Suprapubic skin (tissue), 4 donors: ENCODE measurements at regions not wholly inside any gene's neighbourhood (a gene's known extent, or its start where the extent isn't known, plus 50 kb on each side); places are given as distances from the start of the nearest gene placed in this dataset.

Experiments
- DNase-seq, 2 donors: peaks; one replicate each; pipeline ENCODE4 v3.0.0-alpha.2; 2019; ENCODE audit warnings: low spot score in 2 of 2
- H3K27ac ChIP-seq: fragments of 200-600 bp; sonication (generic); one replicate; pipeline ENCODE4 v1.5.1; 2019
- H3K27me3 ChIP-seq: fragments of 200-600 bp; sonication (generic); one replicate; pipeline ENCODE4 v1.5.1; 2019
- H3K36me3 ChIP-seq: fragments of 200-600 bp; sonication (generic); one replicate; pipeline ENCODE4 v1.5.1; 2019
- H3K4me1 ChIP-seq: fragments of 200-600 bp; sonication (generic); one replicate; pipeline ENCODE4 v1.5.1; 2019
- H3K4me3 ChIP-seq: fragments of 200-600 bp; sonication (generic); one replicate; pipeline ENCODE4 v1.5.1; 2019; ENCODE audit warnings: mild to moderate bottlenecking
- H3K9me3 ChIP-seq: fragments of 200-600 bp; sonication (generic); one replicate; pipeline ENCODE4 v1.5.1; 2019
- CTCF ChIP-seq, 2 donors: fragments of 200-600 bp in 1 of 2; fragments of 450-650 bp in 1 of 2; sonication (generic) in 1 of 2; IDR thresholded peaks; one replicate each; pipeline ENCODE4 v1.5.1; 2016 to 2019; ENCODE audit warnings: antibody characterized with exemption in 2 of 2, mild to moderate bottlenecking in 1 of 2, moderate library complexity in 1 of 2
- EP300 ChIP-seq: sonication (generic); formaldehyde crosslinking; IDR thresholded peaks from one replicate; pipeline ENCODE4 v1.6.1; 2017; ENCODE audit warnings: antibody characterized with exemption
- POLR2A ChIP-seq, 2 donors: fragments of 450-650 bp; IDR thresholded peaks; one replicate each; pipeline ENCODE4 v1.6.1; 2017; ENCODE audit warnings: antibody characterized with exemption in 2 of 2, mild to moderate bottlenecking in 2 of 2, moderate library complexity in 2 of 2
- POLR2AphosphoS5 ChIP-seq, 3 donors: sonication (generic); formaldehyde crosslinking; IDR thresholded peaks; one replicate each; pipeline ENCODE4 v1.6.1; 2017; ENCODE audit warnings: antibody characterized with exemption in 3 of 3
- WGBS: methylation state at CpG from one replicate; pipeline ENCODE4 v1.1.5; 2018; 5-methylcytosine and 5-hydroxymethylcytosine counted together

GRCh38 chr3:67964596-67964995 lies 310.2 kb upstream of the SUCLG2 start:
- no peak overlapping the region for H3K4me3 ChIP-seq
- no peak for TF ChIP-seq EP300
- TF ChIP-seq POLR2AphosphoS5 (IDR thresholded peaks at IDR 0.05): no peak
- TF ChIP-seq CTCF (IDR thresholded peaks at IDR 0.05): no peak
- TF ChIP-seq POLR2A (IDR thresholded peaks at IDR 0.05): no peak
- H3K9me3 ChIP-seq: peaks cover 6% of the 10 kb centered on the region
- H3K4me1 ChIP-seq: no peaks in the 10 kb centered on the region
- no peak overlapping the region for H3K27ac ChIP-seq
- no peak for DNase-seq
- H3K27me3 ChIP-seq: no peaks in the 10 kb centered on the region
- no peaks in the 10 kb centered on the region for H3K36me3 ChIP-seq

- peaks cover 6% of the 10 kb centered on the region for H3K9me3 ChIP-seq
- H3K27ac ChIP-seq: no peak overlapping the region
- TF ChIP-seq POLR2A (IDR thresholded peaks at IDR 0.05) (no peak), CTCF (IDR thresholded peaks at IDR 0.05) (no peak)
- H3K27me3 ChIP-seq: no peaks in the 10 kb centered on the region
- no peaks in the 10 kb centered on the region for H3K36me3 ChIP-seq
- no peaks in the 10 kb centered on the region for H3K4me1 ChIP-seq
- DNase-seq: no peak
- no peak overlapping the region for H3K4me3 ChIP-seq
- WGBS: 73% methylated on average over 2 of the region's 2 CpGs
Observed at GRCh38 chr3:67957268-67957667, 302.9 kb upstream of the SUCLG2 start.

- Histone ChIP-seq H3K4me3 (no peak overlapping the region), H3K27me3 (no peaks in the 10 kb centered on the region), H3K36me3 (no peaks in the 10 kb centered on the region), H3K27ac (no peak overlapping the region), H3K9me3 (no peaks in the 10 kb centered on the region), H3K4me1 (no peaks in the 10 kb centered on the region)
- no peak for DNase-seq
- TF ChIP-seq POLR2A (IDR thresholded peaks at IDR 0.05) (no peak), CTCF (IDR thresholded peaks at IDR 0.05) (no peak), POLR2AphosphoS5 (IDR thresholded peaks at IDR 0.05) (no peak), EP300 (no peak)
- WGBS: 61% methylated on average over 12 of the region's 13 CpGs
Observed at GRCh38 chr3:67947808-67948508, 293.5 kb upstream of the SUCLG2 start.

- Histone ChIP-seq H3K36me3 (no peaks in the 10 kb centered on the region), H3K4me1 (no peaks in the 10 kb centered on the region), H3K9me3 (no peaks in the 10 kb centered on the region), H3K27ac (no peak overlapping the region), H3K4me3 (no peak overlapping the region), H3K27me3 (no peaks in the 10 kb centered on the region)
- no peak for DNase-seq
- TF ChIP-seq EP300 (no peak), POLR2AphosphoS5 (IDR thresholded peaks at IDR 0.05) (no peak), CTCF (IDR thresholded peaks at IDR 0.05) (no peak), POLR2A (IDR thresholded peaks at IDR 0.05) (no peak)
Observed at GRCh38 chr3:67946436-67946835, 292.0 kb upstream of the SUCLG2 start.

- no peak for TF ChIP-seq POLR2A (IDR thresholded peaks at IDR 0.05)
- no peak for TF ChIP-seq POLR2AphosphoS5 (IDR thresholded peaks at IDR 0.05)
- no peak for TF ChIP-seq EP300
- no peak for TF ChIP-seq CTCF (IDR thresholded peaks at IDR 0.05)
Observed at GRCh38 chr3:67943546-67943945, 289.1 kb upstream of the SUCLG2 start.

More at GRCh38 chr3:67943546-67943945, 289.1 kb upstream of the SUCLG2 start:
- Histone ChIP-seq H3K27me3 (no peaks in the 10 kb centered on the region), H3K4me1 (no peaks in the 10 kb centered on the region), H3K4me3 (no peak overlapping the region), H3K9me3 (no peaks in the 10 kb centered on the region), H3K36me3 (no peaks in the 10 kb centered on the region), H3K27ac (no peak overlapping the region)
- DNase-seq: no peak
- WGBS: 100% methylated on average over 1 of the region's 1 CpG
